ENCODE measurements at regions not wholly inside any gene's neighbourhood (a gene's known extent, or its start where the extent isn't known, plus 50 kb on each side); places are given as distances from the start of the nearest gene placed in this dataset.

- TF ChIP-seq USF2 (IDR thresholded peaks at IDR 0.05; ENCODE audit: borderline replicate concordance, low read depth, low read length) (no peak), NFIC (IDR thresholded peaks at IDR 0.05; ENCODE audit: borderline replicate concordance) (no peak), FOXM1 (IDR thresholded peaks at IDR 0.05; ENCODE audit: low read depth) (no peak), NRF1 (IDR thresholded peaks at IDR 0.05; ENCODE audit: low read depth, low read length) (no peak), GATA2 (CRISPR knock-in tag; IDR thresholded peaks at IDR 0.05) (no peak)
- TF ChIP-seq, protein P1, sequence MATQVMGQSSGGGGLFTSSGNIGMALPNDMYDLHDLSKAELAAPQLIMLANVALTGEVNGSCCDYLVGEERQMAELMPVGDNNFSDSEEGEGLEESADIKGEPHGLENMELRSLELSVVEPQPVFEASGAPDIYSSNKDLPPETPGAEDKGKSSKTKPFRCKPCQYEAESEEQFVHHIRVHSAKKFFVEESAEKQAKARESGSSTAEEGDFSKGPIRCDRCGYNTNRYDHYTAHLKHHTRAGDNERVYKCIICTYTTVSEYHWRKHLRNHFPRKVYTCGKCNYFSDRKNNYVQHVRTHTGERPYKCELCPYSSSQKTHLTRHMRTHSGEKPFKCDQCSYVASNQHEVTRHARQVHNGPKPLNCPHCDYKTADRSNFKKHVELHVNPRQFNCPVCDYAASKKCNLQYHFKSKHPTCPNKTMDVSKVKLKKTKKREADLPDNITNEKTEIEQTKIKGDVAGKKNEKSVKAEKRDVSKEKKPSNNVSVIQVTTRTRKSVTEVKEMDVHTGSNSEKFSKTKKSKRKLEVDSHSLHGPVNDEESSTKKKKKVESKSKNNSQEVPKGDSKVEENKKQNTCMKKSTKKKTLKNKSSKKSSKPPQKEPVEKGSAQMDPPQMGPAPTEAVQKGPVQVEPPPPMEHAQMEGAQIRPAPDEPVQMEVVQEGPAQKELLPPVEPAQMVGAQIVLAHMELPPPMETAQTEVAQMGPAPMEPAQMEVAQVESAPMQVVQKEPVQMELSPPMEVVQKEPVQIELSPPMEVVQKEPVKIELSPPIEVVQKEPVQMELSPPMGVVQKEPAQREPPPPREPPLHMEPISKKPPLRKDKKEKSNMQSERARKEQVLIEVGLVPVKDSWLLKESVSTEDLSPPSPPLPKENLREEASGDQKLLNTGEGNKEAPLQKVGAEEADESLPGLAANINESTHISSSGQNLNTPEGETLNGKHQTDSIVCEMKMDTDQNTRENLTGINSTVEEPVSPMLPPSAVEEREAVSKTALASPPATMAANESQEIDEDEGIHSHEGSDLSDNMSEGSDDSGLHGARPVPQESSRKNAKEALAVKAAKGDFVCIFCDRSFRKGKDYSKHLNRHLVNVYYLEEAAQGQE (IDR thresholded peaks at IDR 0.05; ENCODE audit: low read depth, low read length): no peak
- peaks cover 0 to 3% of the 10 kb centered on the region in 2 experiments for H3K36me3 ChIP-seq (replicated peaks in 1 of 2; ENCODE audit: control insufficient read depth in 1 of 2, insufficient read depth in 2 of 2, low read length in 1 of 2)
- ChIA-PET POLR2A (no interaction called here), CTCF (interaction anchor here (1.3 kb wide), 1 partner anchor 30 kb away, joined by 4 read pairs; no protein-coding TSS in a partner anchor)
- H3K9ac ChIP-seq: no peak overlapping the region
- H4K20me1 ChIP-seq (ENCODE audit: insufficient read depth): no peaks in the 10 kb centered on the region
- H3K27ac ChIP-seq (ENCODE audit: low read depth in 2 of 2, low read length in 1 of 2): no peak overlapping the region
- 79% methylated on average over 2 of the region's 2 CpGs for WGBS (ENCODE audit: low lambda C conversion rate)
- no peaks in the 10 kb centered on the region for H3K79me2 ChIP-seq (ENCODE audit: insufficient read depth)
- no peaks in the 10 kb centered on the region for H3K9me2 ChIP-seq
- no peak for DNase-seq
- H3F3A ChIP-seq (replicated peaks; ENCODE audit: insufficient read depth): no peaks in the 10 kb centered on the region
- H3K4me1 ChIP-seq (ENCODE audit: control insufficient read depth in 1 of 2, insufficient read depth in 2 of 2, low read depth in 1 of 2, low read length in 1 of 2): peaks cover 0 to 5% of the 10 kb centered on the region in 2 experiments; a peak in 2 of 4 replicates
- no peak overlapping the region for H3K4me3 ChIP-seq (ENCODE audit: low read depth in 2 of 2, low read length in 1 of 2)
- no peak overlapping the region for H3K4me2 ChIP-seq
- H3K9me3 ChIP-seq: no peaks in the 10 kb centered on the region
- H3K27me3 ChIP-seq (ENCODE audit: insufficient read depth): no peaks in the 10 kb centered on the region
- H2AFZ ChIP-seq (ENCODE audit: low read depth): no peak overlapping the region
Measured at GRCh38 chr3:116896116-116896515, 186.5 kb downstream of the TUSC7 start.

- H3K79me2 ChIP-seq (ENCODE audit: insufficient read depth): no peaks in the 10 kb centered on the region
- H3F3A ChIP-seq (replicated peaks; ENCODE audit: insufficient read depth): no peaks in the 10 kb centered on the region
- no peak overlapping the region for H3K4me3 ChIP-seq (ENCODE audit: low read depth in 2 of 2, low read length in 1 of 2)
- H3K9ac ChIP-seq: no peak overlapping the region
- H3K27me3 ChIP-seq (ENCODE audit: insufficient read depth): no peaks in the 10 kb centered on the region
- no peaks in the 10 kb centered on the region for H3K9me3 ChIP-seq
- H3K36me3 ChIP-seq (replicated peaks in 1 of 2; ENCODE audit: control insufficient read depth in 1 of 2, insufficient read depth in 2 of 2, low read length in 1 of 2): peaks cover 0 to 3% of the 10 kb centered on the region in 2 experiments
- H2AFZ ChIP-seq (ENCODE audit: low read depth): peak overlapping the region; percentile 70; the same call in 1 of the 2 replicates
- H3K9me2 ChIP-seq: no peaks in the 10 kb centered on the region
- no peak for DNase-seq
- no peaks in the 10 kb centered on the region for H4K20me1 ChIP-seq (ENCODE audit: insufficient read depth)
- no peak overlapping the region for H3K27ac ChIP-seq (ENCODE audit: low read depth in 2 of 2, low read length in 1 of 2)
- CTCF ChIA-PET: interaction anchor here (0.9 to 1.3 kb wide), 2 partner anchors 11 to 31 kb away, joined by 3 to 4 read pairs; no protein-coding TSS in a partner anchor
- H3K4me2 ChIP-seq: no peak overlapping the region
- TF ChIP-seq FOXM1 (IDR thresholded peaks at IDR 0.05; ENCODE audit: low read depth) (no peak), EZH2phosphoT487 (IDR thresholded peaks at IDR 0.05; ENCODE audit: borderline replicate concordance, low read depth) (no peak), FOSL2 (IDR thresholded peaks at IDR 0.05; ENCODE audit: borderline replicate concordance, low read depth) (no peak), GATA2 (CRISPR knock-in tag; IDR thresholded peaks at IDR 0.05) (no peak), POLR2AphosphoS5 (IDR thresholded peaks at IDR 0.05; ENCODE audit: low read depth, low read length) (no peak), JUND (IDR thresholded peaks at IDR 0.05) (no peak), YY1 (IDR thresholded peaks at IDR 0.05; ENCODE audit: low read depth) (no peak), RAD21 (IDR thresholded peaks at IDR 0.05; ENCODE audit: low read length) (no peak)
- POLR2A ChIA-PET: no interaction called here
- 38% methylated on average over 3 of the region's 3 CpGs for WGBS (ENCODE audit: low lambda C conversion rate)
- H3K4me1 ChIP-seq (ENCODE audit: control insufficient read depth in 1 of 2, insufficient read depth in 2 of 2, low read depth in 1 of 2, low read length in 1 of 2): peaks cover 0 to 5% of the 10 kb centered on the region in 2 experiments; a peak in 2 of 4 replicates
Measured at GRCh38 chr3:116897382-116897781, 187.8 kb downstream of the TUSC7 start.
